Breast epithelium (tissue), 3 donors: ENCODE measurements at regions not wholly inside any gene's neighbourhood (a gene's known extent, or its start where the extent isn't known, plus 50 kb on each side); places are given as distances from the start of the nearest gene placed in this dataset.

Source experiments
- POLR2A ChIP-seq: fragments of 450-650 bp; IDR thresholded peaks from one replicate; pipeline ENCODE4 v1.6.1; 2016; ENCODE audit warnings: antibody characterized with exemption, mild to moderate bottlenecking, moderate library complexity
- TF ChIP-seq, protein P1 (sequence below), 3 donors: fragments of 450-650 bp; IDR thresholded peaks; one replicate each; pipeline ENCODE4 v1.5.1; 2016 to 2017; ENCODE audit warnings: antibody characterized with exemption in 3 of 3, mild to moderate bottlenecking in 3 of 3, moderate library complexity in 3 of 3

DNA sequence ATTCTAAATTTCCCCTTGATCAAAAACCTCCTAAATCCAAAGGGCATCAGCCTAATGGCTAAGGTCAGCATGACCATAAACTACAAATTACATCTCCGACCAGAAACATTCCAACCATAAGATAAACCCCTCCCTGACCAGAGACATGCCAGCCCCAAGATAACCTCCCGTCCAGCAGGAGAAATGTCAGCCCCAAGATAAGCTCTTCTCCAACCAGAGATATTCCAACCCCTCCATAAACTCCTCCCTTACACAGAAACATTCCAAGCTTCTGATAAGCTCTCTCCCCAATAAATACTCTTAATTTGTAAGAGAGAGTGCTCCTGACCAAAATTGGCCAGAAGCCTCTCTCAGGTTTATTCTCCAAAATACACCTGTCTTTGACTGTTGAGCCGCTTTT lies 274.0 kb downstream of the RNF152 start:
- no peak for TF ChIP-seq POLR2A
- TF ChIP-seq, protein P1, sequence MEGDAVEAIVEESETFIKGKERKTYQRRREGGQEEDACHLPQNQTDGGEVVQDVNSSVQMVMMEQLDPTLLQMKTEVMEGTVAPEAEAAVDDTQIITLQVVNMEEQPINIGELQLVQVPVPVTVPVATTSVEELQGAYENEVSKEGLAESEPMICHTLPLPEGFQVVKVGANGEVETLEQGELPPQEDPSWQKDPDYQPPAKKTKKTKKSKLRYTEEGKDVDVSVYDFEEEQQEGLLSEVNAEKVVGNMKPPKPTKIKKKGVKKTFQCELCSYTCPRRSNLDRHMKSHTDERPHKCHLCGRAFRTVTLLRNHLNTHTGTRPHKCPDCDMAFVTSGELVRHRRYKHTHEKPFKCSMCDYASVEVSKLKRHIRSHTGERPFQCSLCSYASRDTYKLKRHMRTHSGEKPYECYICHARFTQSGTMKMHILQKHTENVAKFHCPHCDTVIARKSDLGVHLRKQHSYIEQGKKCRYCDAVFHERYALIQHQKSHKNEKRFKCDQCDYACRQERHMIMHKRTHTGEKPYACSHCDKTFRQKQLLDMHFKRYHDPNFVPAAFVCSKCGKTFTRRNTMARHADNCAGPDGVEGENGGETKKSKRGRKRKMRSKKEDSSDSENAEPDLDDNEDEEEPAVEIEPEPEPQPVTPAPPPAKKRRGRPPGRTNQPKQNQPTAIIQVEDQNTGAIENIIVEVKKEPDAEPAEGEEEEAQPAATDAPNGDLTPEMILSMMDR (IDR thresholded peaks at IDR 0.05) = no peak
